Neural cell (in vitro differentiated cells): ENCODE measurements at regions not wholly inside any gene's neighbourhood (a gene's known extent, or its start where the extent isn't known, plus 50 kb on each side); places are given as distances from the start of the nearest gene placed in this dataset.

Experiments used
- CTCF ChIP-seq: fragments of 450-650 bp; IDR thresholded peaks from 2 replicates; pipeline ENCODE4 v1.5.1; 2014; ENCODE audit warnings: antibody characterized with exemption, mild to moderate bottlenecking, moderate library complexity; ENCODE audit not compliant: poor library complexity, severe bottlenecking
- EZH2 ChIP-seq: fragments of 200-600, 300-800 bp; shearing (Covaris generic), sonication (generic); IDR thresholded peaks from 2 replicates; pipeline ENCODE4 v1.6.1; 2014; ENCODE audit warnings: antibody characterized with exemption, low read length, borderline replicate concordance, mild to moderate bottlenecking; ENCODE audit not compliant: insufficient read depth, poor library complexity, severe bottlenecking
- POLR2AphosphoS5 ChIP-seq: IDR thresholded peaks from 2 replicates; pipeline ENCODE4 v1.6.1; 2012
- RAD21 ChIP-seq: fragments of 450-650 bp; conservative IDR thresholded peaks from 2 replicates; pipeline ENCODE4 v1.6.1; 2014; ENCODE audit warnings: antibody characterized with exemption, mild to moderate bottlenecking, moderate library complexity
- TAF1 ChIP-seq: IDR thresholded peaks from 2 replicates; pipeline ENCODE4 v1.6.1; 2012; ENCODE audit warnings: low read depth

- no peak for TF ChIP-seq CTCF
- no peak for TF ChIP-seq TAF1
- TF ChIP-seq RAD21: no peak
- no peak for TF ChIP-seq POLR2AphosphoS5
- TF ChIP-seq EZH2: no peak
Observed at GRCh38 chr15:25556136-25556535, 117.3 kb upstream of the UBE3A start.
